ENCODE measurements at regions not wholly inside any gene's neighbourhood (a gene's known extent, or its start where the extent isn't known, plus 50 kb on each side); places are given as distances from the start of the nearest gene placed in this dataset.
"Not testable (repeated sequence)": the region's sequence is repeated elsewhere in the genome, so short reads cannot be mapped to it uniquely, and the experiment has no call there.

GRCh38 chr6:133758815-133759335 is 130.0 kb upstream of the TCF21 start:
- DNase-seq, result no peak

GRCh38 chr6:133759524-133759923 is 129.4 kb upstream of the TCF21 start:
- DNase-seq, result no peak

- DNase-seq, result no peak
These were observed 127.2 kb upstream of the TCF21 start for GRCh38 chr6:133761706-133762105.

GRCh38 chr6:133764008-133764753 is 124.7 kb upstream of the TCF21 start:
- DNase-seq, result no peak

- no peak for DNase-seq
These were observed 124.1 kb upstream of the TCF21 start for GRCh38 chr6:133764754-133765208.

GRCh38 chr6:133767357-133767970 is 121.4 kb upstream of the TCF21 start:
- DNase-seq, result no peak

DNA sequence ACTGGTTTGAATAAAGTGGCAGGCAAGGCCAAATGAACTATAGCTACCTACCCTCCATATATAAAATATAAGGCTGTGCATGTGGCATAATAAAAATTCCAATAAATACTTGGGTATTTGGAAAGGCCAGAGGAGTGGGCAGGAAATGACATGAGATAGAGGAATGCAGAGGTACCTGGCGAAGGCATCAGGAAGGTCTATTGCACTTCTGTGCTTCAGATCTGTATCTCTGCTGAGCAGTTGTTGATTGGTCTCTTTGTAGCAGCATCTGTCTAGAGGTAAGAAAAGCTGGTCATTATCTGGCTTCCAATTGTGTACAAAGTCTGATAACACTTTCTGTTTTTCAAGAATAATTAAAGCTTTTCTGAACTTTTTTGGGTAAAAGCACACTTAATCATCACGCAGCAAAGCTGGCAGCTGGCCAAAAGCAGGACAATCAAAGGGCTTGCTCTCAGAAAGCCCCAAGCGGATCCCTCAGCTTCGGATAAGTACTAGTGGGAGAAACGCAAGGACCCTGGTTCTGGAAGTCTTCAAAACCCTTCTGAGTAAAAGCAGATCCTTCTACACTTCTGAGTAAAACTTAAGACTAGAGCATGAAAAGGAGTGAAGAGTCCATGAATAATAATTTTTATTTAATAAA is 120.1 kb upstream of the TCF21 start:
- DNase-seq, result no peak

GRCh38 chr6:133769463-133769862 is 119.5 kb upstream of the TCF21 start:
- no peak for DNase-seq

DNA sequence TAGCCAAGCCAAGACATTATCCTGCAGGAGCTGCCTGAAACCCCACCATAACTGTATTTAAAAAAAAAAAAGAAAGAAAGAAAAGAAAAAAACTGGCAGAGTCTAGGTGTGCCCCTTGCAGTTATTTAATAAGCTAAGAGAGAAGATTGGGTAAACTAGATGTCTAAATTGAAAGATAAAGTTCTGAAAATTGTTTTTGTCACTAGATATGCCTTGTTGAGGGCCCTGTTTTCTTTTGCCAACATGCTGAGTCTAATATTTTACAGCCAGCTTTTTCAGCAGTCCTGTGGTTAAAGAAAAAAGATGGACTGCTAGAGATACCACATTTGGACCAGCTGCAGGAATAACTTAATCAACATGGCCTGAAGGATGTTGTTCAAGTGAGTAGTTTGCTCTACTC is 116.3 kb upstream of the TCF21 start:
- DNase-seq, result no peak

DNA sequence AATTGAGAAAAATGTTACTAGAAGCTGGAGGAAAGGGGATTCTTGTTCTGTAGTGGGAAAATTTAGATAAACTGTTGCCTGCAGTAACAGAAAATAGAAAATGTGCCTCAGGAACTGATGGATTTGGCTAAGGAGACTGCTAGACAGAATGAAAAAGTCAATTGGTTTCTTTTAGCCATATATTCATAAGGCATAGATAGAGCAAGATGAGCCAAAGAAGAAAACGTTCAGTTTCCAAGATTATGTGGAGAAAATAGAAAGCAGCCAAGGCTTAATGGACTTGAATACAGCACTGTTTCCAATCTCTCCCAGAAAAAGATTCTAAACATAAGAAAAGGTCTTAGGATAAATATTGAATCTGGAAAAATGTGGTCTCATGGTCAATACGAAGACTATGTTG is 115.1 kb upstream of the TCF21 start:
- no peak for DNase-seq

GRCh38 chr6:133774356-133774755 is 114.6 kb upstream of the TCF21 start:
- DNase-seq, result no peak

DNA sequence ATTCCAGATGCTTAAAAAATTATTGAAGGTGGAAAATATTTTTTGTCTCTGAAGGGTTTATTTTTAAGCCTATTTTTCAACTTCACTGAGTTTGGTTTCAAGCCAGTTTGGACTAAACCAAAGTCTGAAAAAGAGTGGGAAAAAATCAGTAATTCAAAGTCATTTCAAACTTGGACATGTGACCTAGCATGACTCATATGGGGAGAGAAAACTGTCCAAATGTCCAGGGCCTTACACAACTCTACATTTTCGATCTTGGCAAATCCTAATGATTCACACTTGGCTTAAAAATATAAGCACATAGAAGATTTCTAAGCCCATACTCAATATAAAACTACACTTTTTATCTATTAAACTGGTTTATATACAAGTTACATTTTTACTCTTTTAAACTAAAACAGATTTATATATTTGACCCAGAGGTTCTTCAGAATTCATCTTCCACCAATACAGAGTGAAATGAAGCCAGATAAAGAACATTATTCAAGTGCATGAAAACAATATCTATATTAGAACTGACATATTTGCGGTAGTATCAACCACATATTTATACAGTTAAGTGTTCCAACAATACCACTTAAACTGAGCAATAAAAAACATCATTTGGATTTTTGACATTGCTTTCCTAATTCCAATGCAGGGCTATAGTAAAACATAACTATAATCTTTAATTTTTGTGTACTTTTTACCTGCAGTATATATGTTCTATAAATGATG is 110.3 kb upstream of the TCF21 start:
- no peak for DNase-seq

GRCh38 chr6:133779916-133780695 is 108.8 kb upstream of the TCF21 start:
- no peak for DNase-seq

- DNase-seq, result no peak
These were observed 102.9 kb upstream of the TCF21 start for GRCh38 chr6:133786016-133786415.

- DNase-seq, result no peak
These were observed 101.8 kb upstream of the TCF21 start for GRCh38 chr6:133787122-133787521.

GRCh38 chr6:133787859-133788505 is 100.9 kb upstream of the TCF21 start:
- no peak for DNase-seq

DNA sequence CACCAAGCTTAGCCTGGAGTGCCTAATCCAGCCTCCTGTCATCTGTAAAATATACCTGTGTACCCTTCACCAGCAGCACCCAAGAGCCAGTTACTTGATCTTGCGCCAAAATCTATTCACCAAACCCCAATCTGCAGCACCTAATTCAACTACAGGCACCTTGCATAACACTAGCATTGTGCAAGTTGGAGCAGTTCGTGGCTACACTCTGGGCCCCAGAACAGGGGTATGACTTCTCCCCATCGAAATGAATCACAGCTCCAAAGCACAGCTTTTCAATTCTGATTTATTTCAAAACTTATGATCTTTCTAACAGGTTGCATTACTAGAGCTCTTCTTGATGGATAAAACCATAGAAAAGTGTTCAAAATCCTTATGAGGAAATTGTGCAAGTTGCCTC is 100.4 kb upstream of the TCF21 start:
- no peak for DNase-seq

DNA sequence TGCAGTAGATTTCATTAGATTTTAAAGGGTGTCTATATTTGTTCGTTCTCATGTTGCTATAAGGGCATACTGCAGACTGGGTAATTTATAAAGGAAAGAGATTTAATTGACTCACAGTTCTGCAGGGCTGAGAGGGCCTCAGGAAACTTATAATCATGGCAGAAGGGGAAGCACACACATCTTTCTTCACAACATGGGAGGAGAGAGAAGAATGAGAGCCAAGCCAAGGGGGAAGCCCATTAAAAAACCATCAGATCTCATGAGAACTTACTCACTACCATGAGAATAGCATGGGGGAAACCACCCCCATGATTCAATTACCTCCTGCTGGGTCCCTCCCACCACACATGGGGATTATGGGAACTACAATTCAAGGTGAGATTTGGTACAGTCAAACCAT is 99.5 kb upstream of the TCF21 start:
- DNase-seq, result not testable (repeated sequence)

GRCh38 chr6:133790756-133791155 is 98.2 kb upstream of the TCF21 start:
- DNase-seq, result not testable (repeated sequence)

GRCh38 chr6:133795051-133795450 is 93.9 kb upstream of the TCF21 start:
- DNase-seq, result not testable (repeated sequence)

DNA sequence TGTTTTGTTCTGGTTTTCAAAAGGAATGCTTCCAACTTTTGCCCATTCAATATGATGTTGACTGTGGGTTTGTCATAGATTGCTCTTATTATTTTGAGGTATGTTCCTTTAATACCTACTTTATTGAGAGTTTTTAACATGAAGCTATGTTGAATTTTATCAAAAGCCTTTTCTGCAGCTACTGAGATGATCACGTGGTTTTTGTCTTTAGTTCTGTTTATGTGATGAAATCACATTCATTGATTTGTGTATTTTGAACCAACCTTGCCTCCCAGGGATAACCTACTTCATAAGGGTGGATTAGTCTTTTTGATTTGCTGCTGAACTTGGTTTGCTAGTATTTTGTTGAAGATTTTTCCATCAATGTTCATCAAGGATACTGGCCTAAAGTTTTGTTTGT is 92.7 kb upstream of the TCF21 start:
- DNase-seq, result no peak

GRCh38 chr6:133799043-133799442 is 89.9 kb upstream of the TCF21 start:
- DNase-seq, result no peak
